CD14-positive monocyte (primary cell): ENCODE measurements at regions not wholly inside any gene's neighbourhood (a gene's known extent, or its start where the extent isn't known, plus 50 kb on each side); places are given as distances from the start of the nearest gene placed in this dataset.

Experiments used
- DNase-seq, 3 donors: peaks; one replicate each; pipeline ENCODE4 v3.0.0-alpha.2; 2011 to 2022
- H2AFZ ChIP-seq: 2 replicates; pipeline ENCODE4 v1.6.0; 2012; ENCODE audit warnings: mild to moderate bottlenecking, low read depth, low read length, inconsistent platforms; ENCODE audit not compliant: insufficient read depth, poor library complexity, severe bottlenecking
- H3K27ac ChIP-seq, 2 donors: 1 replicate in 1 of 2; 2 replicates in 1 of 2; pipeline ENCODE4 v1.5.1; 2012 to 2013; ENCODE audit warnings: low read length in 2 of 2, control low read depth in 1 of 2, inconsistent platforms in 1 of 2, low read depth in 1 of 2, mild to moderate bottlenecking in 1 of 2
- H3K27me3 ChIP-seq, 2 donors: one replicate each; pipeline versions ENCODE4 v1.6.0 to v1.6.1; 2011 to 2013; ENCODE audit warnings: low read length in 2 of 2; ENCODE audit not compliant: control insufficient read depth in 2 of 2, insufficient read depth in 2 of 2
- H3K36me3 ChIP-seq, 2 donors: replicated peaks in 1 of 2; 1 replicate in 1 of 2; 2 replicates in 1 of 2; pipeline versions ENCODE4 v1.5.1 to v1.6.1; 2012 to 2013; ENCODE audit warnings: low read length in 2 of 2, control low read depth in 1 of 2, inconsistent platforms in 1 of 2, mild to moderate bottlenecking in 1 of 2; ENCODE audit not compliant: insufficient read depth in 2 of 2, control insufficient read depth in 1 of 2
- H3K4me1 ChIP-seq, 2 donors: 1 replicate in 1 of 2; 2 replicates in 1 of 2; pipeline versions ENCODE4 v1.5.1 to v1.6.1; 2012 to 2013; ENCODE audit warnings: low read length in 2 of 2, control low read depth in 1 of 2, inconsistent platforms in 1 of 2, mild to moderate bottlenecking in 1 of 2, moderate library complexity in 1 of 2; ENCODE audit not compliant: insufficient read depth in 2 of 2, control insufficient read depth in 1 of 2
- H3K4me2 ChIP-seq: replicated peaks from 2 replicates; pipeline ENCODE3; 2012; ENCODE audit warnings: low read length, moderate library complexity, mild to moderate bottlenecking; ENCODE audit not compliant: poor library complexity, severe bottlenecking; ENCODE audit errors: extremely low read depth
- H3K4me3 ChIP-seq, 3 experiments: fragments of 200-600 bp in 1 of 3; sonication (generic) in 1 of 3; replicated peaks in 1 of 3; 1 replicate in 2 of 3; 2 replicates in 1 of 3; pipeline ENCODE4 v1.5.1; 2011 to 2013; ENCODE audit warnings: low read length in 3 of 3, mild to moderate bottlenecking in 3 of 3, control low read depth in 2 of 3, low read depth in 2 of 3, inconsistent platforms in 1 of 3, moderate library complexity in 1 of 3
- H3K79me2 ChIP-seq: 2 replicates; pipeline ENCODE4 v1.6.0; 2012; ENCODE audit warnings: mild to moderate bottlenecking, control low read depth, inconsistent platforms, low read length, moderate library complexity; ENCODE audit not compliant: insufficient read depth
- H3K9ac ChIP-seq: 2 replicates; pipeline ENCODE4 v1.6.0; 2017; ENCODE audit warnings: low read length, mild to moderate bottlenecking; ENCODE audit not compliant: insufficient read depth, poor library complexity, severe bottlenecking
- H3K9me3 ChIP-seq, 2 donors: replicated peaks in 1 of 2; 1 replicate in 1 of 2; 2 replicates in 1 of 2; pipeline versions ENCODE4 v1.5.1 to v1.6.1; 2012 to 2013; ENCODE audit warnings: low read length in 2 of 2, control low read depth in 1 of 2; ENCODE audit not compliant: control insufficient read depth in 1 of 2, insufficient read depth in 1 of 2
- H4K20me1 ChIP-seq: 2 replicates; pipeline ENCODE4 v1.6.0; 2012; ENCODE audit warnings: mild to moderate bottlenecking, low read length, control low read depth, moderate library complexity; ENCODE audit not compliant: insufficient read depth
- H3K27ac Mint-ChIP-seq, 7 donors: one replicate each; pipeline ENCODE4 v1.8.0; 2020; ENCODE audit warnings: mild to moderate bottlenecking in 7 of 7, mixed read lengths in 7 of 7, moderate library complexity in 6 of 7, inconsistent platforms in 2 of 7
- H3K27me3 Mint-ChIP-seq, 3 donors: one replicate each; pipeline ENCODE4 v1.8.0; 2021 to 2022; ENCODE audit warnings: low read depth in 3 of 3, mild to moderate bottlenecking in 3 of 3, mixed read lengths in 3 of 3, moderate library complexity in 3 of 3, inconsistent platforms in 1 of 3
- H3K36me3 Mint-ChIP-seq, 2 donors: one replicate each; pipeline ENCODE4 v1.8.0; 2020; ENCODE audit warnings: mixed read lengths in 2 of 2, inconsistent platforms in 1 of 2, mild to moderate bottlenecking in 1 of 2
- H3K4me1 Mint-ChIP-seq: one replicate; pipeline ENCODE4 v1.8.0; 2020; ENCODE audit warnings: mild to moderate bottlenecking, mixed read lengths
- H3K4me3 Mint-ChIP-seq, 2 donors: one replicate each; pipeline ENCODE4 v1.8.0; 2020; ENCODE audit warnings: mild to moderate bottlenecking in 2 of 2, mixed read lengths in 2 of 2, moderate library complexity in 1 of 2
- H3K9me3 Mint-ChIP-seq, 7 donors: one replicate each; pipeline ENCODE4 v1.8.0; 2020 to 2022; ENCODE audit warnings: mixed read lengths in 7 of 7, mild to moderate bottlenecking in 6 of 7, moderate library complexity in 6 of 7, inconsistent platforms in 2 of 7
- CTCF ChIP-seq: fragments of 200-600 bp; IDR thresholded peaks from one replicate; pipeline ENCODE4 v1.8.0; 2022; ENCODE audit warnings: antibody characterized with exemption, mild to moderate bottlenecking
- WGBS: methylation state at CpG from one replicate; pipeline ENCODE4 v1.1.5; 2013; ENCODE audit warnings: missing lambda C conversion rate; ENCODE audit not compliant: insufficient coverage; 5-methylcytosine and 5-hydroxymethylcytosine counted together
- intact Hi-C, 2 donors: fragments of 100-400 bp; cut with micrococcal nuclease; formaldehyde crosslinking; loops; one replicate each; pipeline versions ENCODE4 v1.15.0 to v1.15.1; 2023

- H3K27me3 Mint-ChIP-seq = peaks cover 0 to 1% (median 0%) of the 10 kb centered on the region in 3 donors
- no peak overlapping the region for H2AFZ ChIP-seq
- H3K27ac Mint-ChIP-seq = no peak overlapping the region
- no peak overlapping the region for H3K4me2 ChIP-seq
- WGBS = 74% methylated on average over 3 of the region's 4 CpGs
- no peak for TF ChIP-seq CTCF
- no peaks in the 10 kb centered on the region for H3K9me3 ChIP-seq
- no peak for DNase-seq
- no peaks in the 10 kb centered on the region for H3K27me3 ChIP-seq
- no peak overlapping the region for H3K4me3 Mint-ChIP-seq
- H3K27ac ChIP-seq = no peak overlapping the region
- intact Hi-C loops = no loop called here
- H3K36me3 ChIP-seq = no peaks in the 10 kb centered on the region
- H3K4me3 ChIP-seq = no peak overlapping the region
- H3K9me3 Mint-ChIP-seq = no peaks in the 10 kb centered on the region
- no peaks in the 10 kb centered on the region for H3K36me3 Mint-ChIP-seq
- no peaks in the 10 kb centered on the region for H3K4me1 ChIP-seq
- no peaks in the 10 kb centered on the region for H3K79me2 ChIP-seq
- no peaks in the 10 kb centered on the region for H3K4me1 Mint-ChIP-seq
- H3K9ac ChIP-seq = no peak overlapping the region
- H4K20me1 ChIP-seq = no peaks in the 10 kb centered on the region
Observed at GRCh38 chr14:27013678-27014077, 415.8 kb upstream of the NOVA1 start.

- no peaks in the 10 kb centered on the region for H3K4me1 Mint-ChIP-seq
Observed at GRCh38 chr14:27015065-27015464, 417.2 kb upstream of the NOVA1 start.

More at GRCh38 chr14:27015065-27015464, 417.2 kb upstream of the NOVA1 start:
- 83% methylated on average over 1 of the region's 1 CpG for WGBS
- Histone ChIP-seq H3K27ac (no peak overlapping the region), H3K36me3 (no peaks in the 10 kb centered on the region), H3K9ac (no peak overlapping the region), H4K20me1 (no peaks in the 10 kb centered on the region), H3K9me3 (no peaks in the 10 kb centered on the region), H3K4me2 (no peak overlapping the region), H3K4me1 (no peaks in the 10 kb centered on the region), H2AFZ (no peak overlapping the region), H3K27me3 (no peaks in the 10 kb centered on the region), H3K4me3 (no peak overlapping the region), H3K79me2 (no peaks in the 10 kb centered on the region)
- no peak overlapping the region for H3K4me3 Mint-ChIP-seq
- intact Hi-C loops = no loop called here
- TF ChIP-seq CTCF = no peak
- H3K27ac Mint-ChIP-seq = no peak overlapping the region
- no peaks in the 10 kb centered on the region for H3K36me3 Mint-ChIP-seq
- DNase-seq = no peak
- no peaks in the 10 kb centered on the region for H3K9me3 Mint-ChIP-seq
- H3K27me3 Mint-ChIP-seq = no peaks in the 10 kb centered on the region
